Neural crest cell (in vitro differentiated cells): ENCODE measurements at regions not wholly inside any gene's neighbourhood (a gene's known extent, or its start where the extent isn't known, plus 50 kb on each side); places are given as distances from the start of the nearest gene placed in this dataset.

Source experiments
- DNase-seq: peaks from one replicate; pipeline ENCODE4 v3.0.0; 2021; ENCODE audit warnings: low read depth, mixed read lengths, low spot score
- H3K27ac Mint-ChIP-seq: one replicate; pipeline ENCODE4 v1.8.0; 2021; ENCODE audit warnings: mild to moderate bottlenecking, mixed read lengths; ENCODE audit not compliant: unreplicated experiment
- H3K27me3 Mint-ChIP-seq: 2 replicates; pipeline ENCODE4 v1.8.0; 2021; ENCODE audit warnings: low read depth, mild to moderate bottlenecking, mixed read lengths
- H3K36me3 Mint-ChIP-seq: 2 replicates; pipeline ENCODE4 v1.8.0; 2021; ENCODE audit warnings: low read depth, mild to moderate bottlenecking, mixed read lengths
- H3K4me1 Mint-ChIP-seq: 2 replicates; pipeline ENCODE4 v1.8.0; 2021; ENCODE audit warnings: mixed read lengths
- H3K4me3 Mint-ChIP-seq: one replicate; pipeline ENCODE4 v1.8.0; 2021; ENCODE audit warnings: mild to moderate bottlenecking, mixed read lengths
- H3K9me3 Mint-ChIP-seq: 2 replicates; pipeline ENCODE4 v1.8.0; 2021; ENCODE audit warnings: mixed read lengths
- CTCF ChIP-seq: fragments of 200-600 bp; sonication (generic); conservative IDR thresholded peaks from 2 replicates; pipeline ENCODE4 v1.5.0; 2021; ENCODE audit warnings: antibody characterized with exemption, mild to moderate bottlenecking

- no peaks in the 10 kb centered on the region for H3K4me1 Mint-ChIP-seq
- no peak for TF ChIP-seq CTCF
- peaks cover 3% of the 10 kb centered on the region for H3K27me3 Mint-ChIP-seq
- no peak overlapping the region for H3K27ac Mint-ChIP-seq
- no peaks in the 10 kb centered on the region for H3K36me3 Mint-ChIP-seq
- DNase-seq, result no peak
- H3K9me3 Mint-ChIP-seq, result no peaks in the 10 kb centered on the region
- H3K4me3 Mint-ChIP-seq, result no peak overlapping the region
These were observed 85.3 kb upstream of the HK2 start for GRCh38 chr2:74748665-74749064.

GRCh38 chr2:74749432-74749831 is 84.5 kb upstream of the HK2 start:
- no peak for DNase-seq
- TF ChIP-seq CTCF, result no peak
- Mint-ChIP-seq H3K4me1 (no peaks in the 10 kb centered on the region), H3K9me3 (no peaks in the 10 kb centered on the region), H3K27ac (no peak overlapping the region), H3K27me3 (peaks cover 3% of the 10 kb centered on the region), H3K36me3 (no peaks in the 10 kb centered on the region), H3K4me3 (no peak overlapping the region)

GRCh38 chr2:74751981-74752851 is 81.7 kb upstream of the HK2 start:
- no peak overlapping the region for H3K27ac Mint-ChIP-seq

GRCh38 chr2:74755386-74755785 is 78.5 kb upstream of the HK2 start:
- H3K27me3 Mint-ChIP-seq, result no peaks in the 10 kb centered on the region
- H3K9me3 Mint-ChIP-seq, result peaks cover 11% of the 10 kb centered on the region
- H3K27ac Mint-ChIP-seq, result no peak overlapping the region
- no peak for DNase-seq
- no peak overlapping the region for H3K4me3 Mint-ChIP-seq
- H3K4me1 Mint-ChIP-seq, result no peaks in the 10 kb centered on the region
- H3K36me3 Mint-ChIP-seq, result peaks cover 5% of the 10 kb centered on the region
- TF ChIP-seq CTCF, result no peak

More at GRCh38 chr2:74751981-74752851, 81.7 kb upstream of the HK2 start:
- Mint-ChIP-seq H3K36me3 (peaks cover 3% of the 10 kb centered on the region), H3K4me1 (no peaks in the 10 kb centered on the region), H3K4me3 (no peak overlapping the region), H3K27me3 (peaks cover 3% of the 10 kb centered on the region), H3K9me3 (peaks cover 6% of the 10 kb centered on the region)
- no peak for DNase-seq
- TF ChIP-seq CTCF, result no peak

GRCh38 chr2:74756356-74756890 is 77.5 kb upstream of the HK2 start:
- Mint-ChIP-seq H3K27me3 (no peaks in the 10 kb centered on the region), H3K4me3 (no peak overlapping the region), H3K36me3 (peaks cover 5% of the 10 kb centered on the region), H3K27ac (no peak overlapping the region), H3K9me3 (peaks cover 11% of the 10 kb centered on the region), H3K4me1 (no peaks in the 10 kb centered on the region)
- TF ChIP-seq CTCF, result no peak
- no peak for DNase-seq
